Trophoblast cell (in vitro differentiated cells and primary cell): ENCODE measurements at regions not wholly inside any gene's neighbourhood (a gene's known extent, or its start where the extent isn't known, plus 50 kb on each side); places are given as distances from the start of the nearest gene placed in this dataset.
A peak's percentile ranks its signal among the peaks of the same experiment; 100 is the strongest.

Source experiments
- DNase-seq, 2 donors: peaks; one replicate each; pipeline ENCODE4 v3.0.0-alpha.2; 2016
- H2AFZ ChIP-seq: 2 replicates; pipeline ENCODE4 v1.6.1; 2013; ENCODE audit warnings: low read length, moderate library complexity, mild to moderate bottlenecking; ENCODE audit not compliant: insufficient read depth, poor library complexity
- H2AK5ac ChIP-seq: 2 replicates; pipeline ENCODE4 v1.6.1; 2013; ENCODE audit warnings: mild to moderate bottlenecking, low read length
- H2BK120ac ChIP-seq: 2 replicates; pipeline ENCODE4 v1.6.1; 2013; ENCODE audit warnings: low read length, mild to moderate bottlenecking, moderate library complexity; ENCODE audit not compliant: insufficient read depth, poor library complexity
- H2BK12ac ChIP-seq: 2 replicates; pipeline ENCODE4 v1.6.1; 2013; ENCODE audit warnings: mild to moderate bottlenecking, low read length, moderate library complexity
- H2BK5ac ChIP-seq: 2 replicates; pipeline ENCODE4 v1.6.1; 2013; ENCODE audit warnings: low read length, low read depth, moderate library complexity, mild to moderate bottlenecking; ENCODE audit not compliant: poor library complexity
- H3K14ac ChIP-seq: 2 replicates; pipeline ENCODE4 v1.6.1; 2013; ENCODE audit warnings: mild to moderate bottlenecking, low read length
- H3K18ac ChIP-seq: 2 replicates; pipeline ENCODE4 v1.6.1; 2013; ENCODE audit warnings: mild to moderate bottlenecking, low read length
- H3K23ac ChIP-seq: 2 replicates; pipeline ENCODE4 v1.6.1; 2013; ENCODE audit warnings: low read length
- H3K27ac ChIP-seq: 2 replicates; pipeline ENCODE4 v1.5.1; 2013; ENCODE audit warnings: low read depth, mild to moderate bottlenecking, inconsistent platforms, low read length, moderate library complexity
- H3K27me3 ChIP-seq: 2 replicates; pipeline ENCODE4 v1.6.1; 2013; ENCODE audit warnings: inconsistent platforms, mild to moderate bottlenecking, low read length, moderate library complexity; ENCODE audit not compliant: insufficient read depth
- H3K36me3 ChIP-seq, 2 experiments: 1 replicate in 1 of 2; 2 replicates in 1 of 2; pipeline ENCODE4 v1.6.1; 2013; ENCODE audit warnings: low read length in 2 of 2, mild to moderate bottlenecking in 2 of 2, moderate library complexity in 1 of 2; ENCODE audit not compliant: insufficient read depth in 2 of 2, control insufficient read depth in 1 of 2
- H3K4ac ChIP-seq: 2 replicates; pipeline ENCODE4 v1.6.1; 2013; ENCODE audit warnings: low read depth, mild to moderate bottlenecking, low read length, moderate library complexity
- H3K4me1 ChIP-seq, 2 experiments: 1 replicate in 1 of 2; 2 replicates in 1 of 2; pipeline ENCODE4 v1.6.1; 2013; ENCODE audit warnings: low read length in 2 of 2, mild to moderate bottlenecking in 2 of 2, moderate library complexity in 1 of 2; ENCODE audit not compliant: insufficient read depth in 2 of 2, control insufficient read depth in 1 of 2
- H3K4me2 ChIP-seq: 2 replicates; pipeline ENCODE4 v1.6.1; 2013; ENCODE audit warnings: inconsistent platforms, mild to moderate bottlenecking, low read length, moderate library complexity
- H3K4me3 ChIP-seq: 2 replicates; pipeline ENCODE4 v1.5.1; 2013; ENCODE audit warnings: mild to moderate bottlenecking, low read depth, low read length, inconsistent platforms
- H3K79me1 ChIP-seq: one replicate; pipeline ENCODE4 v1.6.1; 2013; ENCODE audit warnings: low read length
- H3K79me2 ChIP-seq: 2 replicates; pipeline ENCODE4 v1.6.1; 2013; ENCODE audit warnings: low read length, mild to moderate bottlenecking; ENCODE audit not compliant: control insufficient read depth, insufficient read depth, poor library complexity
- H3K9ac ChIP-seq: 2 replicates; pipeline ENCODE4 v1.6.1; 2013; ENCODE audit warnings: mild to moderate bottlenecking, low read length
- H3K9me3 ChIP-seq: 2 replicates; pipeline ENCODE4 v1.6.1; 2013; ENCODE audit warnings: low read depth, mild to moderate bottlenecking, control low read depth, inconsistent platforms, low read length; ENCODE audit not compliant: insufficient read depth
- H4K12ac ChIP-seq: 2 replicates; pipeline ENCODE4 v1.6.1; 2013; ENCODE audit warnings: low read depth, mild to moderate bottlenecking, low read length, moderate library complexity
- H4K8ac ChIP-seq: 2 replicates; pipeline ENCODE4 v1.6.1; 2013; ENCODE audit warnings: low read depth, mild to moderate bottlenecking, low read length, moderate library complexity
- H4K91ac ChIP-seq: one replicate; pipeline ENCODE4 v1.6.1; 2013; ENCODE audit warnings: low read depth, mild to moderate bottlenecking, low read length, moderate library complexity
- WGBS: extraction: QIAGEN DNeasy Blood & Tissue Kit; methylation state at CpG from one replicate; pipeline ENCODE4 v1.1.7; 2013; ENCODE audit warnings: missing lambda C conversion rate; ENCODE audit not compliant: insufficient read length, insufficient coverage; ENCODE audit errors: extremely low coverage; 5-methylcytosine and 5-hydroxymethylcytosine counted together

GRCh38 chr2:22719396-22719795, 665.6 kb upstream of the KLHL29 start:
- Histone ChIP-seq H3K4me3 (no peak overlapping the region), H4K91ac (no peak overlapping the region), H3K27me3 (no peaks in the 10 kb centered on the region), H3K36me3 (no peaks in the 10 kb centered on the region), H4K12ac (no peak overlapping the region), H3K79me2 (no peaks in the 10 kb centered on the region), H4K8ac (no peak overlapping the region), H3K79me1 (no peaks in the 10 kb centered on the region), H2BK120ac (no peak overlapping the region), H3K27ac (no peak overlapping the region), H2BK5ac (no peak overlapping the region), H3K4me2 (no peak overlapping the region), H3K9ac (no peak overlapping the region), H3K18ac (no peak overlapping the region), H2AFZ (no peak overlapping the region), H3K4ac (no peak overlapping the region), H3K4me1 (no peaks in the 10 kb centered on the region), H2BK12ac (no peak overlapping the region), H3K14ac (no peak overlapping the region), H3K23ac (no peak overlapping the region), H3K9me3 (no peaks in the 10 kb centered on the region), H2AK5ac (no peak overlapping the region)
- no peak for DNase-seq

- WGBS, result no CpG with 5 or more reads among the region's 5 CpGs
- Histone ChIP-seq H3K79me2 (no peaks in the 10 kb centered on the region), H2AK5ac (no peak overlapping the region), H3K4me3 (no peak overlapping the region), H4K8ac (no peak overlapping the region), H3K4me1 (no peaks in the 10 kb centered on the region), H4K12ac (no peak overlapping the region), H2BK12ac (no peak overlapping the region), H3K27ac (no peak overlapping the region), H3K79me1 (no peaks in the 10 kb centered on the region), H3K36me3 (no peaks in the 10 kb centered on the region), H2BK5ac (no peak overlapping the region), H2AFZ (no peak overlapping the region), H3K4me2 (no peak overlapping the region), H3K23ac (no peak overlapping the region), H3K4ac (no peak overlapping the region), H3K9ac (peak overlapping the region; percentile 53), H3K14ac (no peak overlapping the region), H3K18ac (no peak overlapping the region), H2BK120ac (no peak overlapping the region), H3K9me3 (no peaks in the 10 kb centered on the region), H4K91ac (no peak overlapping the region), H3K27me3 (no peaks in the 10 kb centered on the region)
- DNase-seq, result no peak
These were observed 655.5 kb upstream of the KLHL29 start for GRCh38 chr2:22729466-22729865.

DNA sequence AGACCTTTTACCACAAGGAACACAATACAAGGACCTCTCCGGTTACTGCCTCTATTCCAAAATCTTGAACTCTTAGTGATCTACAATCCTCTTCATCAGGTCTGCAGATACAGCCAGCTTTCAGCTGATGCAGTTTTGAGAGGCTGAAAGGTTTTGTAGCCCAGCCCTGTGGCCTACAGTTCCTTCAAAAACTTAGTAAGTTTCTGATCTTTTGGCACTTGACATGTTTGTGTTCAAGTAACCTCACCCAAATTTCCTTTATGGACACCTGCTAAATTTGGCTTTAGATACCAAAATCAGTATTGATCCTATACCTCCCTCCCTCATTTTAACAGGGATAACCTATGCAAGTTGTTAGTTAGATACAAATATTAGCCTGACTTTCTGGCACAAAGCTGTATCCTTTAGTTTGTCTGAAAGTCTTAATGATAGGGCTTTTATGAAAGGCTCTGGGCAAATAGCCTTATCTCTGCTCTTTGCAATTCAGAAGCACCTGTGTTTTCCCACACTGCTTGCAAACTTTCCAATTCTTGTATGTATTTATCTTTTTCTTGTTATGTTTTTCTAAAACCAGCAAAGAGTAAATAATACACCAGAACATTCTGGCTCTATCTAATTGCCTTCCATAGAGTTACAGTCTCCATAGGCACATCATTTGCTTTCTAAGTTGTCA, 650.5 kb upstream of the KLHL29 start:
- Histone ChIP-seq H4K91ac (no peak overlapping the region), H3K4ac (no peak overlapping the region), H3K4me2 (no peak overlapping the region), H2AK5ac (no peak overlapping the region), H2AFZ (no peak overlapping the region), H2BK120ac (no peak overlapping the region), H3K27ac (no peak overlapping the region), H3K36me3 (no peaks in the 10 kb centered on the region), H3K23ac (no peak overlapping the region), H3K4me1 (no peaks in the 10 kb centered on the region), H3K27me3 (no peaks in the 10 kb centered on the region), H4K8ac (no peak overlapping the region), H2BK5ac (no peak overlapping the region), H3K79me2 (no peaks in the 10 kb centered on the region), H3K4me3 (no peak overlapping the region), H3K9me3 (no peaks in the 10 kb centered on the region), H2BK12ac (no peak overlapping the region), H4K12ac (no peak overlapping the region), H3K14ac (no peak overlapping the region), H3K79me1 (no peaks in the 10 kb centered on the region), H3K18ac (no peak overlapping the region), H3K9ac (no peak overlapping the region)
- DNase-seq, result no peak
- WGBS, result no CpG with 5 or more reads among the region's 1 CpG

- Histone ChIP-seq H3K27ac (no peak overlapping the region), H2AFZ (no peak overlapping the region), H2BK5ac (no peak overlapping the region), H4K8ac (no peak overlapping the region), H3K4me1 (no peaks in the 10 kb centered on the region), H3K4me2 (no peak overlapping the region), H4K12ac (no peak overlapping the region), H3K79me2 (no peaks in the 10 kb centered on the region), H3K14ac (no peak overlapping the region), H3K79me1 (no peaks in the 10 kb centered on the region), H3K4ac (no peak overlapping the region), H4K91ac (no peak overlapping the region), H3K36me3 (no peaks in the 10 kb centered on the region), H2AK5ac (no peak overlapping the region), H2BK120ac (no peak overlapping the region), H3K4me3 (no peak overlapping the region), H2BK12ac (no peak overlapping the region), H3K27me3 (no peaks in the 10 kb centered on the region), H3K9me3 (no peaks in the 10 kb centered on the region), H3K18ac (no peak overlapping the region), H3K23ac (no peak overlapping the region), H3K9ac (no peak overlapping the region)
- WGBS, result no CpG with 5 or more reads among the region's 3 CpGs
- no peak for DNase-seq
These were observed 647.8 kb upstream of the KLHL29 start for GRCh38 chr2:22737144-22737543.
